GM19468 (cell line): ENCODE measurements at regions not wholly inside any gene's neighbourhood (a gene's known extent, or its start where the extent isn't known, plus 50 kb on each side); places are given as distances from the start of the nearest gene placed in this dataset.
"Not testable (repeated sequence)": the region's sequence is repeated elsewhere in the genome, so short reads cannot be mapped to it uniquely, and the experiment has no call there.

ENCODE experiments used
- ATAC-seq: cut with Tn5 transposase; IDR thresholded peaks from one replicate; pipeline ENCODE4 v1.9.1; 2021; ENCODE audit warnings: mild to moderate bottlenecking, moderate library complexity, moderate number of reproducible peaks; ENCODE audit not compliant: unreplicated experiment; ENCODE audit errors: extremely low read depth

GRCh38 chr18:27528925-27529521 is 343.9 kb upstream of the CHST9 start:
- no peak for ATAC-seq

DNA sequence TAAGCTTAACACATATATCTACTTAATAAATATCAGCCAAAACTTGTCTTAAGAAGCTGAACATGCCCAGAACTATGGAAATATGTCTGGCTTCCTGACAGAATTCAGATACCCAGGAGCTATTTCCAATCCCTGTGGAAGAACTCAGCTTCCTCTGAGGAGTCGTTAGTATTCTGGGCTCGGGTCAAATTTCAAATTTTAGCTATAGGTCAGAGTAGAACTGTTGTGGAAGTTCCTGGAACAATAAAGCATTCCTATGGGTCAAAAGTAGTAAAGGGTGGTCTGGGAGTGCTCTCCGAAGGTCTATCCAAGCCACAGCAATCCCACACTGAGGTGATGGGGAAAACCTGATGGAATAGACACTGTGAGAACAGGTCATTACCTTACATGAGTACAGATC is 342.7 kb upstream of the CHST9 start:
- no peak for ATAC-seq

DNA sequence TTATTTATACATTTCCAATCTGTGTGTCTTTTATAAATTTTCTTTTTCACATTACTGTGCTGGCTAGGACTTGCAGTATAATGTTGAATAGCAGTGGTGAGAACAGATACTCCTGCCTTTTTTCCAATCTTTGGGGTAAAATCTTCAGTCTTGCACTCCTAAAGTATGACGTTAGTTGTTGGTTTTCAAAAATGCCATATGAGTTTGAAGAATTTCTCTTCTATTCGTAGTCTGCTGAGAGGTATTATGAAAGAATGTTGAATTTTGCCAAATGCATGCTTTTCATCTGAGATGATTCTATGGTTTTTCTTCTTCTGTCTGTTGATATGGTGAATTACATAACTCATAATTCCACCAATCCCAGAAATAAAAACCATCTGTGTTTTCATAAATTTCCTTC is 335.3 kb upstream of the CHST9 start:
- ATAC-seq: no peak

DNA sequence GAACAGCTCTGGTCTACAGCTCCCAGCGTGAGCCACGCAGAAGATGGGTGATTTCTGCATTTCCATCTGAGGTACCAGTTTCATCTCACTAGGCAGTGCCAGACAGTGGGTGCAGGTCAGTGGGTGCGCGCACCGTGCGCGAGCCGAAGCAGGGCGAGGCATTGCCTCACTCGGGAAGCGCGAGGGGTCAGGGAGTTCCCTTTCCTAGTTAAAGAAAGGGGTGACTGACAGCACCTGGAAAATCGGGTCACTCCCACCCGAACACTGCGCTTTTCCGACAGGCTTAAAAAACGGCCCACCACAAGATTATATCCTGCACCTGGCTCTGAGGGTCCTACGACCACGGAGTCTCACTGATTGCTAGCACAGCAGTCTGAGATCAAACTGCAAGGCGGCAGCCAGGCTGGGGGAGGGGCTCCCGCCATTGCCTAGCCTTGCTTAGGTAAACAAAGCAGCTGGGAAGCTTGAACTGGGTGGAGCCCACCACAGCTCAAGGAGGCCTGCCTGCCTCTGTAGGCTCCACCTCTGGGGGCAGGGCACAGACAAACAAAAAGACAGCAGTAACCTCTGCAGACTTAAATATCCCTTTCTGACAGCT is 325.0 kb upstream of the CHST9 start:
- ATAC-seq: not testable (repeated sequence)

DNA sequence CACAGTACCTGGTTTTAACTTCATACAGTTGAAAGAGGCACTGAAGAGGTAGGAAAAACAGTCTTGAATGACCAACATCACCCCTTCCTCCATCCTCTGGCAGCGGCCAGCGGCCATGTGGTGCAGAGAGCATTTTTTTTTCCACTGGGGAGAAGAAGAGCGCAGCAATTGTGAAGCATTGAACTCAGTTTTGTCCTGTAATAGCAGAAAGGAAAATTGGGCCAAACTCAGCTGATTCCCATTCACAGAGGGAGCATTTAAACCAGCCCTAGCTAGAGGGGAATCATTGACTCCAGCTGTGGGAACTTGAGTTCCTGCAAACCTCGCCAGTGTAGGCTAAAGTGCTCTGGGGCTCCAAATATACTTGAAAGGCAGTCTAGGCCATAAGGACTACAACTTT is 316.6 kb upstream of the CHST9 start:
- ATAC-seq: no peak

GRCh38 chr18:27500531-27500930 is 315.4 kb upstream of the CHST9 start:
- ATAC-seq: no peak

DNA sequence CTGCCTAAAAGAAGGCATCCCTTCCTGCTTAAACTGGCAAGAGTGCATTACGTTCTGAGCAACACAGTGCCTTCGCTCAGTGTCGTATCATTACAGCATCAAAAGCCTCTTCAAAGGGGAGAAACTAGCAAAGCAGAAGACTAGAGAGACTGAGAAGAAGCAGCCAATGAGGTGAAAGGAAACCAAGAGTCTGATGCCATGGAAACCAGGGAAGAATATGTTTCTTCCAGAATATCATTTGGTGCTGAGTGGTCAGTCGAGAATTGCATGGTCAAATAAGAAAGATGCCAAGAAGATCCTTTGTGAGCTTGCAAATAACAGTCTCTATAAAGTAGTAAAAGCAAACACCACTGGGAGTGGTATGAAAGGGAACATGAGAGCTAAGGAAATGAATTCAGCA is 312.1 kb upstream of the CHST9 start:
- no peak for ATAC-seq

GRCh38 chr18:27493182-27493581 is 308.1 kb upstream of the CHST9 start:
- ATAC-seq: no peak

DNA sequence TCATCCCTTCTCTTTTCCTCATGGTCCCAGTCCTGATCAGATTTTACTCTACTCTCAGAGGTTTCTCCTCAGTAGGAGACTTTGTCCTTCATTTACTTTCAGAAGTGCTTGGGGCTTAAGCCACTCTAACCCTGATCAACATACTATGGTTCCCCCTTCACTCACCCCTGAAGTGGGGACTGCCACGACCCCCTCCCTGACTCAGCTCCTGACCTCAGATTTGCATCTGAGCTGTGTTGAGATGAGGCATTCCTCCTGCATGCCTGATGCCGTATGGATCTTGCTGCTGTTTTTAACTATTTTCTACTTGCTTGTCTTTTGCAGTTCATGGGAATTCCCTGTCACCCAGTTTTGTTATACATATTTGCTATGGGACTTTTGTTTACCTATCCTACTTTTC is 306.7 kb upstream of the CHST9 start:
- ATAC-seq: no peak

- no peak for ATAC-seq
These were observed 298.2 kb upstream of the CHST9 start for GRCh38 chr18:27483276-27483675.

GRCh38 chr18:27478459-27478858 is 293.4 kb upstream of the CHST9 start:
- no peak for ATAC-seq

DNA sequence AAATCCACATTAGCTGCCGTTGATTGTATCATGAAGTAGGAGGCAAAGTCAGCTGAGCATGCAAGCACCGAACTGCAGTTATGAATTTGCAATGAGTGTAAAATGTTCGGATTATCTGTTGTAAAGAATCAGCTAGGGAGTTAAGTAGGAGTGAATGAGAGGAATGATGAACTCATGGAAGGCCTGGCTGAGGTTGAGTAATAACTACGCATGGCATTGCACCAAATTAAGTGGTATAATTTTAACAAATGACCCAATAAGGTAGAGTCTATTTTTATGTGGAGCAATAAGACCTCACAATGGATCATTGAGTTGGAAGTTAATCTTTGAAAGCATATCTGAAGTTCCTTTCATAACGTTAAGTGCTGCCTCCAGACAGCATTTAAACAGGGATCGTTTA is 288.2 kb upstream of the CHST9 start:
- ATAC-seq: no peak

- ATAC-seq: no peak
These were observed 282.0 kb upstream of the CHST9 start for GRCh38 chr18:27467073-27467472.

GRCh38 chr18:27461957-27462356 is 276.8 kb upstream of the CHST9 start:
- no peak for ATAC-seq

DNA sequence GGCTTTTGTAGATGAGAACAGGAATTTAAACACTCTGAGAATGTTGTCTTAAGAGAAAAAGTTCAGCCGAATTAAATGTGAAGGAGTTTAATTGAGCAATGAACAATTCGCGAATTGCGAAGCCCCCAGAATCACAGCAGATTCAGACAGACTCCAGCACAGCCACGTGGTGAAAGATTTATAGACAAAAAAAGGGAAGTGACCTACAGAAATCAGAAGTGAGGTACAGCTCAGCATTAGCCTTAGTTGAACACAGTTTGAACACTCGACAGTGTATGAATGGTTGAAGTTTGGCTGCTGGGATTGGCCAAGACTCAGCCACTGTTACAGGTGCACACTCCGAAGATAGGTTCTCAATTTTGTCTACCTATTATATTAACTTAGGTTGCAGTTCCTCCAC is 264.0 kb upstream of the CHST9 start:
- ATAC-seq: no peak

DNA sequence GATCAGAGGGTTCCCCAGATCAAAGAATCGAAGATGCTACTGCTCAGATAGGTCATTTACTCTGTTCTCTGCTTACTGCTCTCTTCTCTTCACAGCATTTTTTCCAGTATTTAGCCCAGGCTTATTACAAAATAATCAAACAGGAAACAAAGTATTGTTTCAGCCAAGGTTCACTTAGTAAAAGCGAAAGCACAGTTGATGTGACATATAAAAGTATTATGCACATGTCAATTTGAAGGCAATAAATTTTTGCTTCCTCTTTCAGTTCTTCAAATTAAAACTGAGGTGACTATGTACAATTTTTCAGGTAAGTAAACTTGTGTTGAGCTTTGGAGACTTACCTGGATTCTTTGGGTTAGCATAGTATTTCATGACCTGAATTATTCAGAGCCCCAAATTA is 262.8 kb upstream of the CHST9 start:
- no peak for ATAC-seq

- no peak for ATAC-seq
These were observed 262.4 kb upstream of the CHST9 start for GRCh38 chr18:27447451-27447881.

- no peak for ATAC-seq
These were observed 245.5 kb upstream of the CHST9 start for GRCh38 chr18:27430595-27430994.

DNA sequence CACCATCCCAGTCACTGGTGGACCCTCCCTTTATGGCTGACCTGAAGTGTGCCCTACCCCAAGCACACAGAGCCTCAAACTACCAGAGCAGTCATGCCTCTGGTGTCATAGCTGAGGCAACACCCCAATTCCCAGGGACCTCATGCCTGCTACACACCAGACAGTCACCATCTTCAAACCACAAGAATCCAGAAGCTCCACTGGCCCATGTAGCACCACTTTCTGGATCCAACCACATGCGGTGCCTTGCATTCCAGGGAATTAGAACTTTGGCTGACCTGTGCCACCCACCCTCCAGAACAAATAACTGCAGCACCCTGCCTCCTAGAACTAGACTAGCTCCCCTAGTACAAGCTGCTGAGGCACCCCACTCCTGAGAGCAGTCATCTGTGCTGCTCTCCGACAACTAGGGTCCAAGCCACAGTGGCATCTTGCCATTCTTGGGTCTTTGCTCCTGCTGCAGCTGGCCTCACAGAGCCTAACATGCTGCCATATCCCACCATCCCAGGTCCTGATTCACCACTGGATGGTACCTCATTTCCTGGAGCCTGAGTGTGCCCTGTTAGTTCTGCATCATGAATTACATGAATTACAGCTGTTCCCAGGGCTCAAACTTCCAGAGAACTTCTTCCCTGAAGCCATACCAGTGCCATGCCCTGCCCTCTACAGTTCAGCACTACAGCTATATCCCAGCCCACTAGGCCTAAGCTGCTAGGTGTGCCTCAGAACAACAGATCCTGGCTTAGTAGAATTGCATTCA is 243.8 kb upstream of the CHST9 start:
- ATAC-seq: no peak

DNA sequence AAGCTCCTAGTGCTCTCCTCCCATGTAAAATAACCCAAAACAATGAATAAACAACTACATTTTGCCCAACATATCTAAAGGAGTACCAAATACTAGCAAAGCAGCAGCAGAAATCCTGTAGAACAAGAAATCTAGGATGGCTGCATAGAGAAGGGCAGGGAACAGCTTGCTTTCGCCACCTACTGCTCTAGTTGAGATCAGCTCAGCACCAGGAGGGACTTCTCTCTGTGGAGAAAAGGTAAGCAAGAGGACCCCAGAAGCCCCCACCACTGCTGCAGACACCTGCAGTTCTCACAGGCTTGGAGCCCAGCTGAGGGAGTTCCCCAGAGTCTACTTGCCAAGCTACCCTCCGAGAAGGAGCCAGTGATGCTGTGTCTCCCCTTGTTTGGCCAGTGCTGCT is 243.0 kb upstream of the CHST9 start:
- no peak for ATAC-seq

- ATAC-seq: no peak
These were observed 238.5 kb upstream of the CHST9 start for GRCh38 chr18:27423581-27423980.

DNA sequence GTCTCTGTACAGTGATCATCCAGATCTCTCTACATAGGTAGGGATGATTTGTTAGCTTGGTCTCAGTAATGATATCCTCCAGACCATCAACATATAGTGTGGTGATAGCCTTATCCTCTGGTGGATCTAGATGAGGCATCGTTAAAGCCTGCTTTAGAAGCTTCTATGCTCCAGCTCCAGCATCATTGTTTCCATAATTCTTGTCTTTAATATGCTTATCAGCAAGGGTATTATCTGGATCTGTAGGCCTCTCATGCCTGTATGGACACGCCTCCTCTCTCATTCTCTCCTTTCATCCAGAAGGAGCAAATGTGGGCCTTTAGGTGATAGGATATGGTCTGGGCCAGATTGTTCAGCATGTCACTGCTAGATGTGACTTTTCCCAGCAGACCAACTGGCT is 234.5 kb upstream of the CHST9 start:
- ATAC-seq: no peak
